A673 (cell line): ENCODE measurements at regions not wholly inside any gene's neighbourhood (a gene's known extent, or its start where the extent isn't known, plus 50 kb on each side); places are given as distances from the start of the nearest gene placed in this dataset.

Source experiments
- CTCF ChIP-seq: fragments of 300-800, 200-600 bp; sonication (generic); conservative IDR thresholded peaks from 2 replicates; pipeline ENCODE4 v1.5.1; 2017; ENCODE audit warnings: low read depth, mild to moderate bottlenecking, antibody characterized with exemption, low read length, moderate library complexity, mixed read lengths
- EZH2 ChIP-seq: fragments of 200-600 bp; sonication (generic); IDR thresholded peaks from 2 replicates; pipeline ENCODE4 v1.6.1; 2017; ENCODE audit warnings: borderline replicate concordance, low read depth, mild to moderate bottlenecking, mixed read lengths, antibody characterized with exemption, low read length; ENCODE audit not compliant: poor library complexity, severe bottlenecking

DNA sequence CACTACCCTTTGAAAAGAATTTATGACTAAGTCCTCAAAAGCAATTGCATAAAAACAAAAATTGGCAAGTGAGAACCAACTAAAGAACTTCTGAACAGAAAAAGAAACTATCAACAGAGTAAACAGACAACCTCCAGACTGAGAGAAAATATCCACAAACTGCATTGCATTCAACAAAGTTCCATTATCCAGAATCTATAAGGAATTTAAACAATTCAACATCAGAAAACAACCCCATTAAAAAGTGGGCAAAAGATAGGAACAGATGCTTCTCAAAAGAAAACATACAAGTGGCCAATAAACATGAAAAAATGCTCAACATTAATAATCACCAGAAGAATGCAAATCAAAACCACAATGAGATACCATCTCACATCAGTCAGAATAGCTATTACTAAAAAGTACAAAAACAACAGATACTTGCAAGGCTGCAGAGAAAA, 130.2 kb downstream of the GASK1B start:
- TF ChIP-seq CTCF (no peak), EZH2 (no peak)
